Retinal pigment epithelial cell (primary cell): ENCODE measurements at regions not wholly inside any gene's neighbourhood (a gene's known extent, or its start where the extent isn't known, plus 50 kb on each side); places are given as distances from the start of the nearest gene placed in this dataset.

Experiments
- DNase-seq: peaks from one replicate; pipeline ENCODE4 v3.0.0-alpha.2; 2010; ENCODE audit warnings: low read depth
- H3K4me3 ChIP-seq: 2 replicates; pipeline ENCODE4 v1.5.1; 2011; ENCODE audit warnings: mild to moderate bottlenecking, low read length, control low read depth, moderate library complexity
- CTCF ChIP-seq: conservative IDR thresholded peaks from 2 replicates; pipeline ENCODE4 v1.5.1; 2011; ENCODE audit warnings: low read depth, low read length, control low read depth, inconsistent platforms

GRCh38 chr10:120749072-120749471, 102.1 kb upstream of the WDR11 start:
- no peak overlapping the region for H3K4me3 ChIP-seq
- DNase-seq: no peak
- no peak for TF ChIP-seq CTCF

GRCh38 chr10:120749856-120750566, 101.2 kb upstream of the WDR11 start:
- no peak for TF ChIP-seq CTCF
- H3K4me3 ChIP-seq: no peak overlapping the region
- DNase-seq: no peak

- no peak for DNase-seq
- H3K4me3 ChIP-seq: no peak overlapping the region
- no peak for TF ChIP-seq CTCF
These were observed 95.4 kb upstream of the WDR11 start for GRCh38 chr10:120755771-120756170.

- no peak overlapping the region for H3K4me3 ChIP-seq
- no peak for DNase-seq
- TF ChIP-seq CTCF: no peak
These were observed 90.9 kb upstream of the WDR11 start for GRCh38 chr10:120760253-120760652.

- no peak for DNase-seq
- H3K4me3 ChIP-seq: no peak overlapping the region
- no peak for TF ChIP-seq CTCF
These were observed 89.2 kb upstream of the WDR11 start for GRCh38 chr10:120761951-120762350.

GRCh38 chr10:120765226-120765803, 85.8 kb upstream of the WDR11 start:
- DNase-seq: no peak
- no peak for TF ChIP-seq CTCF
- H3K4me3 ChIP-seq: no peak overlapping the region

- TF ChIP-seq CTCF: no peak
- DNase-seq: no peak
- H3K4me3 ChIP-seq: no peak overlapping the region
These were observed 82.9 kb upstream of the WDR11 start for GRCh38 chr10:120768227-120768626.
